SK-N-MC (cell line): ENCODE measurements at regions not wholly inside any gene's neighbourhood (a gene's known extent, or its start where the extent isn't known, plus 50 kb on each side); places are given as distances from the start of the nearest gene placed in this dataset.

Experiments used
- EZH2 ChIP-seq: fragments of 200-600 bp; sonication (generic); IDR thresholded peaks from one replicate; pipeline ENCODE4 v1.6.1; 2017; ENCODE audit warnings: antibody characterized with exemption
- FOXP2 ChIP-seq: optimal IDR thresholded peaks from 2 replicates; pipeline ENCODE3; 2011; ENCODE audit warnings: mild to moderate bottlenecking, moderate library complexity; ENCODE audit not compliant: insufficient read depth; ENCODE audit errors: extremely low read length, control extremely low read depth
- POLR2AphosphoS5 ChIP-seq: IDR thresholded peaks from 2 replicates; pipeline ENCODE4 v1.6.1; 2012; ENCODE audit warnings: mild to moderate bottlenecking, low read depth, low read length, borderline replicate concordance

DNA sequence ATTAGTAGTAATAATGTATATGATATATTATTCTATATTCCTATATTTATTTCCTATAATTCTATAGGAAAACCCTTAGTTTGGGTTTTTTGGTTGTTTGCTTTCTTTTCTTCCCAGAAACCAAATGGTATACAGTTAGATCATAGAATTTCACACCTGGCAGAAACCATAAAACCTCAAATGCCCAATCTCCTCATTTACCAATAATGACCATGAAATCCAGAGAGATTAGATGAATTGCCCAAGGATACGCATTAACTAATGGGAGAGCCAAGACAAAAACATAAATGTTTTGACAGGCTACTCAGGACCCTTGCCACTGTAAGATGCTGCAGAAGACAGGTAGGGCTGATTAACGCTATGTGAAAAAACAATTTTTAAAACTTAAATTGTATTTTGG is 158.7 kb upstream of the FST start:
- no peak for TF ChIP-seq EZH2
- no peak for TF ChIP-seq POLR2AphosphoS5
- TF ChIP-seq FOXP2, result no peak
